B cell (primary cell): ENCODE measurements at regions not wholly inside any gene's neighbourhood (a gene's known extent, or its start where the extent isn't known, plus 50 kb on each side); places are given as distances from the start of the nearest gene placed in this dataset.

ENCODE experiments used
- CTCF ChIP-seq: fragments of 200-600 bp; IDR thresholded peaks from one replicate; pipeline ENCODE4 v1.8.0; 2022; ENCODE audit warnings: antibody characterized with exemption, mild to moderate bottlenecking
- EZH2 ChIP-seq: IDR thresholded peaks from 2 replicates; pipeline ENCODE4 v1.6.1; 2012; ENCODE audit warnings: borderline replicate concordance, low read depth, mild to moderate bottlenecking, moderate library complexity, low read length; ENCODE audit not compliant: insufficient read depth, poor library complexity, severe bottlenecking

GRCh38 chr1:118558933-118559332 is 373.9 kb upstream of the SPAG17 start:
- TF ChIP-seq EZH2 (no peak), CTCF (no peak)
